SIG-M5 treated with dmso at 0.1 percent for 504 hours (cell line): ENCODE measurements at regions not wholly inside any gene's neighbourhood (a gene's known extent, or its start where the extent isn't known, plus 50 kb on each side); places are given as distances from the start of the nearest gene placed in this dataset.

Experiments used
- DNase-seq: peaks from one replicate; lab custom pipeline; 2025; ENCODE audit not compliant: unreplicated experiment; lab: John Stamatoyannopoulos, UW

DNA sequence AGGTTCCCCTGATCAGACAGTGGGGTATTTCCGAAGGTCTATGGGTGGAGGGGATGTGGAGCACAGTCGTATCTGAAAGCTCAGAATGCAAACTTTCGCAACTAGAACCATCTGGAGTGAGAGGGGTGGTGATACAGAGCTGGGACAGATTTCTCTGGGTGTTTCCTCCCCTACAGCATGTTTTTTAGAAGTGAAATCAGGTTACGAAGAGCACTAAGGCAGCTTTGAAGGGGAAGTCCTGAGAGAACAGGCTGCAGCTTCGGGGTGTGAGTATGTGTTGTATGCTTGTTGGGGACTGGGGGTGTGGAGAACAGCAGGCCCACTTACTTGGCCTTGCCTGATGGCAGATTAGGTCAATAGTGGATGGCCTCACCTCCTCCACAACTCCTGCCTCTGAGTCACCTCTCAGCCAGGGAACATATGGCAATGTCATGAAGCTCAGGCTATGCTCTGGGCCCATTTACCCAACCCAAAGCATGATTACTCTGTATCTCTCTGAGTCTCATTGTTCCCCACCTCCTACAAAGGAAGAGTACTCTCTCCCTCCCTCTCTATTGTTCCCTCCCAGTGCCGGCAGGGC is 107.2 kb upstream of the RASGRP1 start:
- DNase-seq: no peak

DNA sequence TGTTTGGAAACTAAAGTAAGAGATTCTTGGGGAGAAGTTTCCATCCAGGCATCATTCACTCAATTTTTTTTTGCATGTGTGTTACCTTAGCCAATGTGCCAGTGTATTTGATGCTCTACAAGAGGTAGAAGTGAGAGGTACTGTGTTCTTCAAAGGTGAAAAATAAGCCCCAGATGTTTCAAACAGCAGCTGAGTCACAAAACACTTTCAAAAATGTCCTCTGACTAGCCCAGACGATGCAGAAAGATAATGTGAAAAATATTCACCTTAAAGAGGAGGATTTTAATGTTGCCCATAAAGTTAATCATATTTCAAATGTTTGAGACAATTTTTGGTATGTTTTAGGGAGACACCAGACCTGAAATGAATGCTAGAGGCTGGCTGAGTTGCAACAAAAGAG is 107.7 kb upstream of the RASGRP1 start:
- no peak for DNase-seq

DNA sequence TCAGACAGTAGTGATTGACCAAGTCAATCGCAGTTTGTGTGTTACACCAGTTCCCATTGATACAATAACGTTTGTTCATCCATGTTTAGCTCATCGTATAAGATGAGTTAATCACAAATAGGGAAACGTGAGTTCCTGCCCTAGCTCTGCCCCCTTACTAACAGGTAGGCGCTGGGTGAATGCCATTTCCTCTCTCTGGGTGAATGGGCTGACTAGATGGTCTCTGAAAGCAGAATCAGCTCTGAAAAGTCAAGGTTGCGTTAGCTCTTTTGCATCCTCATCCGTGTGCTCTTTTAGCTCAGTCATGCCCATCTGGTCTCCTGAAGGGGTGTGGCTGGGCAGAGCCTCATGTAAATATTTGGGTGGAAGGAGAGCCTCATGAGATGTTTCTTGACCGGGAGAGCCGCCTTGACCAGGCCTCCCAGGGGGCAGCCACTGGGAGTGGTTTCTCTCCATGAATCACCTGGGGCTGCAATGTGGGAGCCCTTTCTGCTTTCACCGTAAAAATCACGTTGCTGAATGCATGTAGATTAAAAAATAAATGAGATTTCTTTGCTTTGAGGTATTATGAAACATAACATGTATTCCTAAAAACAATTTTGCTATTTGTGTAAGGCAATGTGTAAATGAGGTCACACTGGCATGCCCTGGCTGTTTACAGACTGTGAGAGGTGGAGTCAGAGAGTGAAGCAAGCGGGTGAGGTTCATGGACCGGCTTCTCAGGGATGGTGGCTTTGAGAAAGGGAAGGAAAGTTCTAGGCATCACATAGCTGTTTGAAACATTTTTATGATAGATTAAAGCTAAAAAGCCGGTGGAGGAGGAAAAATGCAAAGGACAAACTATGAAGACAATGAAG is 108.4 kb upstream of the RASGRP1 start:
- no peak for DNase-seq

DNA sequence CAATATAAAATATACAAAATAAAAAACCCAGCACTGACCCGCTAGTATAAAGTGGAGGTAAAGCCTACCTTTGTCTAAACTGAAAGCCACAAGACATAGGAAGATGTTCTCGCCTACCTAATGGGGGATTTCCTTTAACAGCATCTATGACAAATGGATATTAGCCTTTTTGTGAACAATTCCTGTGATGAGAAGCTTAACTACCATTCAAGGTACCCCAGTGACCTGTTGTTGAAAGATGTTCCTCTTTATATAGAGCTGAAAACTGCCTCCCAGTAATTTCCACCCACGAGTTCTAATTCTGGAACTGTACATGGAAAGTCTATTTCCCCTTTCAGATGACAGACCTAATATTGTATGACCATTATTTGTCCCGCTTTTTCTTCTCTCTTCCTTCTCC is 109.8 kb upstream of the RASGRP1 start:
- DNase-seq: no peak

DNA sequence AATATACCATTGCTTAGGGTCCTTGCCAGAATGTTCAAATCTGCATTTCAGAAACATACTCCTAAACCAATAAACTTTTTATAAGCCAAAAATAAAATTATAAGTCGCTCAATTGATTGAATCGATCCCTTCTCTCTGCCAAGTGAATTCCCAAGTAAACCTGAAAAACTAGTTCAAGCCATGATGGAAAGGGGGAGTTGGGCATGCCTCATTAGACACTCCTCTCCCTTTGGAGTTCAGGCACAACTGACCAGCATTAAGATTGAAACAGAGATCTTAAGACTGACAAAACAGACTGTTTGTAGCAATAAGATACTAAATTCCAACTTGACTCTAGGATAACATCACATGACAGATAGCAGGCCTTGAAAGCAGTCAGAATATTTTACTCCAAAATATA is 113.7 kb upstream of the RASGRP1 start:
- DNase-seq: no peak

DNA sequence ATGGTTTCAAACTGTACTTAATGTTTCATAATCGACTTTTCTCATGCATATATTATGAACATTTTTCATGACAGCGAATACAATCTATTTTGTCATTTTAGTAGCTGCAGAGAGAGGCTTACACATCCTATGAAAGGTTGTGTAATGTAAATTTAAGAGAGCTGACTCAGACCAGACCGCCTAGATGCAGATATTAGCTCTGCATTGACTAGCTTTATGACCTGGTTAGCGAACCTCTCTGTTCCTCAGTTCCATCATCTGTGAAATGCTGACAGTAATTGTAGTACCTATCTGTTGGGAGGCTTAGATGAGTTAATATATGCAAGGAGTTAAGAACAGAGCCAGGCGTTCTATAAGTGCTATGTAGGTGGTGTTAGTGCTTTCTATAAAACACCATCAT is 116.2 kb upstream of the RASGRP1 start:
- DNase-seq: no peak

DNA sequence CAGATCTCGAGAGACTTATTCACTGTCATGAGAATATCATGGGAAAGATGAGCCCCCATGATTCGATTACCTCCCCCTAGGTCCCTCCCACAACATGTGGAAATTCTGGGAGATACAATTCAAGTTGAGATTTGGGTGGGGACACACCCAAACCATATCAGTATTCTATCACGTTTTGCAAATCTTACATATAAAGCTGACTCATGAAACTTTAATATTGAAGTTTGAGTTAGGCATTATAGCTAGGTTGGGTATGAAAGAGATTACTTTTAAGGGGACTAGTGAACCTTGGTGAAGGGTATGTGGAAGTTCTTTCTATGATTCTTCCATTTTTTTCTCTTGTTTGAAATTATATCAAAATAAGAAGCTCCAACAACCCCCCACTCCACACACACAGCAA is 117.7 kb upstream of the RASGRP1 start:
- DNase-seq: no peak

DNA sequence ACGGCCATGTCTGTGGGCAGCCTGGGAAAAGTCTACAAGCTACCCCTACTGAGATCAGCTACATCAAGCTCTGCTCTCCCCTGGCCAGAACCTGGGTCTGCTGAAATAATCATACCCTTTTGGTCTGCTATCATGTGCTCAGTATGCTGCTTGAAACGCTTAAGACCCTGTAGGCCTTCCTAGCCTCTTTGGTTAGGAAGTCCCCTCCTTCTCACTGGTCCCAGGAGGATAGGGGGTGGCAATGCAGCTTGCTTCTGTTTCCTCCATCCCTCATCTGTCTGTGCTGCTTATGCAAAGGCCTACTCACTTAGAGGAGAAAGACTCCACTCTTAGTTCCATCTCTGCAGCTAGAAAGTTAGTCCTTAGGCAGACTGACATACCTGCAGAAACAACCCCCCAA is 118.2 kb upstream of the RASGRP1 start:
- no peak for DNase-seq

DNA sequence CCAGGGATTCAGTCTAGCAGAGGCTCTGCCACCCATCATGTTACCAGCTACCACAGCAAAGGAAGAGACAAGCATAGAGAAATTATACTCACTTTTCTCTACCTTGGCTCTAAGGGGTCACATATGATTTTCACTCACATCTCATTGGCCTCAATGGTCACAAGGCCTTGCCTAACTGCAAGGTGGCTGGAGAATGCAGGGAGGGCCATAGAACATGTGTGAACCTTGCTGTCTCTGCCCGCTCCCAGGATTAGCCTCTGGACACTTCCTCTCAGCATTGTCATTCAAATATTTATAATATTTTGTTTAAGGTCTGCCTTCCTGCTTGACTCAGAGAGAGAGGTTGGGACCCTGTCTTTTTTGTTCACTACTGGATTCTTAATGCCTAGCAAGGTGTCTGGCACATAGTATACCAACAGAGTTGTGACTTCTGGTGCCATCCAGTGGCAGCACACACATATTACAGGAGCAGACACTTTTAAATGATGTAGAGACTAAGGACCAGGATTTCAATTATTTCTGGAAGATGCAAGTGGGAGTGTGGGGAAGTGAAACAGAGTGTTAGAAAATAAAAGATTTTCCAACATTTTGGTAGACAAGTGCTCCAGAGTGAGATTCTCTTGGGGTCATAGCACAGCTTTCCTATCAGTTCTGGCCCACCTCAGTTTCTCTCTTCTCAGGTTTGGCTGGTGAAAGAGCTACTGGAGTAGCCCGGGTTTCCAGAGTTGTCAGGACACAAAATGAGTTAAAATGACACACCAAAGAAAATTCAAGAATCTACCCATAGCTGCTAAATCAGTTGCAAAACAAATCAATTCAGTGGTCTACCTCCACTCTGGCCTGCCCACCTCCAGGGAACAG is 119.0 kb upstream of the RASGRP1 start:
- peak; percentile 68 for DNase-seq

DNA sequence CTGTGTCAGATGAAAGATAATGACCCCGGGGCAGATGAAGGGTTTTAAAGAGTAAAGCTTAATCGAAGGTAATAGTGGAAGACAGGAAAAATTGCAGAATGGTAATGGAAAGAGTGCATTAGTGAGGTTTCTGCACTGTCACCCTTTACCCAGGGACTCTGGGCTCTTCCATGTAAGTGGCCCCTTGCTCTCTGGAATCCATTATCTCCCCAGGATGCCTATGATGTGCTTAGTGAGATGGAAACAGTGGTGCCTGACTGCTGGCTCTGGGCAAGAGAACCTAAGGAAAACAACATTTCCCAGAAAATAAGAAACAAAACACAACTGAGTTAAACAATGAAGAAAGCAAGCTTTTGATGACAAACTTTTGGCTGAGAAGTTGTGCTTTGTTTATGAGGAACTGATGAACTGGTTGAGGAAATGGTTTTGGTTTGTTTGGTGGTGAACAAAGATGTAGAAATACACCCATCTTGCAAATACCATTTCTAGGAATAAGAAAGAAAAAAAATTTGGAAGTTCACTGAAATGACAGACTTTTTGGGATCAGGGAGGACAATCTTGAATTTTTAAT is 119.9 kb upstream of the RASGRP1 start:
- no peak for DNase-seq

DNA sequence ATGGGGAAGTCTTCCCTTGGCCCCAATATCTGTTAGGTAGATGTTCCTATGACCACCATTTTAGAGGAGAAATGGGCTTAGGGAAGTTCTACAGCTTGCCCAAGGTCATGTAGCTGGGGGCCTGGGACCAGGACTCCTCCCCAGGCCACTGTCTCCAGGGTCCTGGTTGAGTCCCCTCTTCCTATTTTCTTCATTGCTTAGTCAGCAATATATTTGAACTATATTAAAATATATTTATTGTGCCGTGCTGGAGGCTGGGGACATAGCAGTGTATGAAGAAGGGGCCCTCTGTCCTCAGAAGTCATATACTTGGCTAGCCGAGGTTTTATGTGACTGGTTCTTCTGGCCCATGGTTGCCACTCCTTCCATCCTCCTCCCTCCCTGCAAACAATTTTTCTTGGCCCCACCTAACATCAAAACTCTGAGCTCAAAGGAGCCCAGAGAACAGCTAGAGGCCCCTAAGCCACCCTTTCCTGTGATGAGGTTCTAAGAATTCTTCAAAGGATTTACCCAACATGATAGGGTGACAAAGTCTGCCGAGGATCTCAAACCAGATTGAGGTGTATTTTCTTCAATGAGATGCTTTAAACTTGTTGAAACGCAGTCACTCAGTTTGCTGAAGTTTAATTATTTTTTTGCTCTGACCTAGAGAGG is 121.2 kb upstream of the RASGRP1 start:
- DNase-seq: no peak

DNA sequence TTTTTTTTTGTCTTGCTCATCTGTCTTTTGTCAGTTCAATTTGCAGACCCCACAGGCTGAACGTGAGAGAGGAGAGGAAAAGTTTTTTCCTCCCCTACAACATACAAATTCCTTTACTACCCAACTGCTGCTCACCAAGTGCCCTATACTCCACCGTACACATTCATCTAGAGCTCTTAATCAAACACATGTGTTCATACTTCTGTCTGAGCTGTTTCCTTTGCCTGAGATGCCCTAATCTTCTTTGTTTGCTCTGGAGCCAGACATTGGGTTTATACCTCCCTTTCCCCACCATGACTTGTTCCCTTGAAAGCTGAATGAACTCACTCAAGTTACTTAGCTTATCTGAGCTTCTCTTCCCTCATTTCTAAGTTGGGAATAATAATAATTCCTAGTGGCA is 122.7 kb upstream of the RASGRP1 start:
- no peak for DNase-seq

DNA sequence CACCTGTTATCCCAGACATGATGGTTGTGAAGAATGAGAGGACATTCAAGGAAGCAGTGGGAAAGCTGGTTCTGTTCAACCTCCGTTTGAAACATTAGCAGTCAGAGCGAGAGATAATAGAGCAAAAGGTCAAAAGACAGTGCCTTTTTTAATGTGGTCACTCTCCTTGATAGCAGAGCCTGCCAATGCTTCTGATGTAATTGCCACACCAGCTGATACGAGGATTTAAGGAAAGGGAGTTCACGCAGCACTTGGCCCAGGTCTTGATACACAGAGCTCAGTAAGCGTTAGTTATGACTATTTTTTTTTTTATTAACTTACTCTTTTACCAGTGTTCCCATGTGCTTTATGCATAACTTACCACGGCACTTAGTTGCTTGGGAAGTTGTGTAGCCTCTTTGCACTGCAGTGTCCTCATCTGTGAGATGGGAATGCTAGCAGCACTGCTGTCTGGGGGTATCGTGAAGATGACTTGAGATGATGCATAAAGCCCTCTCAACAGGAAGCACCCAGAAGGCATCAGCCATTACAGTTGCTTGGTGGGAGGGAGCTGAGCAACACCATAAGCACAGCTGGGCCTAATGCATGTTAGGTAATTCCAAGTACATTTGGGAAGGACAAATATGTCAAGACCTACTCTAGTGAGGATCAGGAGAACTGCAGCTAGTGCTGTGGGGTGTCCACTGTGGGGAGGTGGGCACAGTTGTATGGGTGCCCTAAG is 123.3 kb upstream of the RASGRP1 start:
- DNase-seq: no peak

DNA sequence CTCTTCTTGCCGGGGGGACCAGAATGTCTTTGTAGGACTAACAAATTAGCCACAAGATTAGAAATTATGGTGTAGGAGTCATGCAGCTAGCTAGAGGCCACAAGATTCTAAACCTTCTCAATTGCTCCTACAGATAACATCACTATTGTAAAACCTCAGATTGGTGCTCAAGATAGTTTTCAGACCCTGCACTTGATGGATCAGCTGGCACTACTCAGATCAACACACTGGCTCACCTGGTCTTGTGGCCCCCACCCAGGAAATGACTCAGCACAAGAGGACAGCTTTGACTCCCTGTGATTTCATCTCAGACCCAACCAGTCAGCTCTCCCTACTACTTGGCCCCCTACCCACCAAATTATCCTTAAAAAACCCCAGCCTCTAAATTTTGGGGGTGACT is 124.1 kb upstream of the RASGRP1 start:
- no peak for DNase-seq

DNA sequence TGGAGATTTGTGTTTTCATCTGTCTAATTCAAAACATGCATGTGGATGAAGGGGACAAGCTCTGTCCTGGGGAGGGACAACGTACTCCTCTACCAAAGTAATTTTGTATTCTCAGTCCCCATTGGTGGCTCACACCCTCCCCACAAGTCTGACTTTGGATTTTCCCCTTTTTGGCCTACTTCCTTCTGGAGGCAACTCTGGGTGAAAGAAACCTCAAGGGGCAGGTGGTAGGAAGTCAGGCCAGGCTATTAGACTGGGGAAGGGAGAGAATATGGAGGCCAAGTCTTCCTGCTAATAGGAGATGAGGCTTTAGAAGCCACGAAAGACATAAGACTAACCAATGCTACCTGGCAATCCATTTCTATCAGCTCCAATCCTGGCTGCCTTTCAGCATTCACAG is 124.9 kb upstream of the RASGRP1 start:
- DNase-seq: no peak

DNA sequence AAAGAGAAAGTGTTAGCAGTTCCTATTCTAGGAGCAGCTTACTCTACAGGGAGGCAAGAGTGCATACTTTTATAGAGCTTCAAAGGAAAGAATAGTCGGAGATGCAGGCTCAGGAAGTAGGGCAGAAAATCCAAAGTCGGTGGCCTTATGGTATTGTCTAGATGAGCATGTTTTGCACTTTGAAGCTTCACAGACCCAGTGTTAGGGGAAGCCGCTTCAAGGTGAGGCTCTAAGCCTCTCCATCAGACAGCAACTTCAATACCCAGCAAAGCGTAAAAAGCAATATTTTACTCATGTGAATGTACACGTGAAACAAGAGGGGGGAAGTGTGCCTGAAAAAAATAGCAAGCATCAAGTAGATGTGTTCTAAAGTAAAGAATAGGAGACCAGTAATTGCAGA is 125.6 kb upstream of the RASGRP1 start:
- DNase-seq: no peak

DNA sequence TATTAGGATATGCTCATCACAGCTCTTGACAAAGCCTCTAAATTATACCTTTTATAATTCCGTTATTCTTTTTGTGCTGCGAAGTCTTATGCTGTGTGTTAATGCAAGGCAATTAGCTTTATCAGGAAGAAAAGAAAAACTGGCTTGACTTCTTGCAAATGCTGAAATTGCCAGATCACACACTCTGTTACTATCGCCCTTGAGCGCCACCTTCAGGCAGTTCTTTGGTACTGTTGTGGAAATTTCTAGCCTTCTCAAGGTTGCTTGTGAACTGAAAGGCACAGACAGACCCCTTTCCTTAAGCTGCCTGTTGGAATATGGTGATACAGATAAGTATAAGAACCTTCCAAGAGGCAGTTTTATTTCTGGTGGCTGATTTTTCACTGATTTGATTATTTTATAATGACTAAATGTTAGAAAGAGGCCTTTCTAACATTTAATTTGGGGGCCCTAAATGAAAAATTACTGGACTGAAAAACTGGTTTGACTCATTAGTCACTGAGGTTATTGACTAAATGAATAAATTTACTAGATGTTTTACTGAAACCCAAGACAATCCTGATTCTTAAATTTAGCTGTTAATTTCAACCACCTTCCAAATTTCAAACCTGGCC is 126.2 kb upstream of the RASGRP1 start:
- peak; percentile 71 for DNase-seq

DNA sequence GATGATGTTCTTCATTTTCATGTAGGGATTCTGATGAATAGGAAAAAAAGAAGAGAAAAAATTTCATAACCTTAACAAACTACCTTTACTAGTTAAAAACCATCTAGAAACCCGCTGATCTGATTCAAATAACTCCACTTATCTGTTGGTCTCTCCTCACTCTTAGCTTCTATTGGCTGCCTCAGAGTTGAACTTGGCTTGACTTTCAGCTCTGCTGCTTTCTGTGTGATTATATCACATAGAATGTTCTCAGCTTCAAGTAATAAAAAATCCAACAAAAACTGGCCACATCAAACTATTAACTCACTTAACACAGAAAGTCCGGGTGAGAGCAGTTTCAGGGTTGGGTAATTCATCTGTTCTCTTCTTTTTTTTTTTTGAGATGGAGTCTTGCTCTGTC is 126.8 kb upstream of the RASGRP1 start:
- no peak for DNase-seq

DNA sequence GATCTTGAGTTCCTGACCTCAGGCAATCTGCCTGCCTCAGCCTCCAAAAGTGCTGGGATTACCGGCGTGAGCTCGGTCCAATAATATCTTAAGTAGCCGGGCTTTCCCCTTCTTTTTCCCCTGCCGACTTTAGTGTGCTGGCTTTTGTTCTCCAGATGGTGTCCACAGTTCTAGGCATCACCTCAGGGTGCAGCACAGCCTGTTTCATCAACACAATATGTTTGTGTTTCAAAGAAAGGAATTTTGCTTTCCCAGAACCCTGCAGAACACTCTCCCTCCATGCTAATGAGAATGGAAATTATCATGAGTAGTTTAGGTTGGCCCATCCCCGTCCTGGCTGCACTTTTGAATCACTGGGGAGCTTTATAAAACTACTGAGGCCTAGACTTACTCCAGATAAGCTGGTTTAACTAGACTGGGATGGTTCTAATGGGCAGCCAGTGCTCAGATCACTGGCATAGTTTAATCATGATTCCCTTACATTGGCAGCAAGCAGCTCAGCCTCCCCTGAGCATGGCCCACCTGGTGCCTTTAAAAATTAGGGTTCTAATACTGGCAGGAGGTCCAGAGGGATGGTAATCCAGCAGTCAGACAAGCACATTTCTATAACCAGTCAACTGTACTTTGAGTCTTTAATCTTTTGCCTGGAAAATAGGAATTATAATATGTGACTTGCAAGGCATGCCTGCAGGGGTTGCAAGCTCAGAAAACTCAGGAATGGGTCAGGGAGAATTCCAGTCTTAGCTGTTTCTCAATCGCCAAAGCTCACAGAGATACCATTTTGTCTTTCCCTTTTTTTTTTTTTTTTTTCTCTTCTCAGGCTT is 127.6 kb upstream of the RASGRP1 start:
- DNase-seq: no peak
